NT2/D1 (cell line): ENCODE measurements at regions not wholly inside any gene's neighbourhood (a gene's known extent, or its start where the extent isn't known, plus 50 kb on each side); places are given as distances from the start of the nearest gene placed in this dataset.

Experiments used
- SUZ12 ChIP-seq: IDR thresholded peaks from 2 replicates; pipeline ENCODE4 v1.6.1; 2011; ENCODE audit not compliant: insufficient read length, insufficient read depth; ENCODE audit errors: extremely low read depth
- ZNF274 ChIP-seq: IDR thresholded peaks from 2 replicates; pipeline ENCODE4 v1.6.1; 2011; ENCODE audit warnings: mild to moderate bottlenecking, low read depth, low read length

DNA sequence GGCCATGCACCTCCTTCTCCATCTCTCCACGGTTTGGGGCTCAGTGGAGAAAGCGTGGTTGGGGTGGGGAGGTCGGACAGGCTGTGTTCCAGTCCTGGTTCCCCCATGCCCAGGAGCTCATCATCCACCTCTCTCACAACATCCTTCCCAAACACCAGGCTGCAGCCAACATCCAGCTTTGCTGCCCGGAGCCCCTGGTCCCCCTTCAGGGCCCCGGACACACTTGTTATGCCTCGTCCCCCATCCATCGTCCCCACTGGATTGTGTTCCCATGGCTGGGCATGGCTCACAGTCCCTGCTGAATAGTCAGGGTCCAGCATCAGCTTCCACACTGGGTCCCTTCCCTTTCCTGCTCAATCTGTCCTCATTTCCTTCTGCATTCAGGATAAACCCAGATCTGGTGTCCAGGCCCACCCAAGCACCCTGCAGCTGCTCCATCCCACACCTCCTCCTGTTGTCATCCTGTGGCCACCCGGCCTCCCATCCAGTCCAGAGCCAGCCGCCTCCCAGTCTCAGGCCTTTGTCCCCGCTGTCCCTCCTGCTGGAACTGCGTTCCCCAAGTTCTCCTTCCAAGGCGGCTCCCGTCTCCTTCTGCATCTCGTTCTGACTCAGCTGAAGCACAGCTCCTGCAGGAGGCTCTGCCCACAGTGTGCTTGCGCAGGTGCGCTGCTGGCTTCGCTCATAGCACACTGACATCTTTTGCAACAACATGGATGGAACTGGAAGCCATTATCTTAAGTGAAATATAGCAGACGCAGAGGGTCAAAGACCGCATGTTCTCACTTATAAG lies 211.4 kb upstream of the RTL1 start:
- no peak for TF ChIP-seq SUZ12
- TF ChIP-seq ZNF274: no peak
